Thyroid gland (tissue), 4 donors: ENCODE measurements at regions not wholly inside any gene's neighbourhood (a gene's known extent, or its start where the extent isn't known, plus 50 kb on each side); places are given as distances from the start of the nearest gene placed in this dataset.

Experiments
- POLR2A ChIP-seq, 2 donors: fragments of 450-650 bp; IDR thresholded peaks; one replicate each; pipeline ENCODE4 v1.6.1; 2017; ENCODE audit warnings: antibody characterized with exemption in 2 of 2, mild to moderate bottlenecking in 2 of 2, moderate library complexity in 1 of 2
- TF ChIP-seq, protein P1 (sequence below), 6 experiments: fragments of 200-600 bp in 3 of 6; fragments of 450-650 bp in 3 of 6; sonication (generic) in 3 of 6; IDR thresholded peaks; one replicate each; pipeline ENCODE4 v1.5.1; 2016 to 2019; ENCODE audit warnings: antibody characterized with exemption in 6 of 6, mild to moderate bottlenecking in 2 of 6, inconsistent platforms in 1 of 6, moderate library complexity in 1 of 6

DNA sequence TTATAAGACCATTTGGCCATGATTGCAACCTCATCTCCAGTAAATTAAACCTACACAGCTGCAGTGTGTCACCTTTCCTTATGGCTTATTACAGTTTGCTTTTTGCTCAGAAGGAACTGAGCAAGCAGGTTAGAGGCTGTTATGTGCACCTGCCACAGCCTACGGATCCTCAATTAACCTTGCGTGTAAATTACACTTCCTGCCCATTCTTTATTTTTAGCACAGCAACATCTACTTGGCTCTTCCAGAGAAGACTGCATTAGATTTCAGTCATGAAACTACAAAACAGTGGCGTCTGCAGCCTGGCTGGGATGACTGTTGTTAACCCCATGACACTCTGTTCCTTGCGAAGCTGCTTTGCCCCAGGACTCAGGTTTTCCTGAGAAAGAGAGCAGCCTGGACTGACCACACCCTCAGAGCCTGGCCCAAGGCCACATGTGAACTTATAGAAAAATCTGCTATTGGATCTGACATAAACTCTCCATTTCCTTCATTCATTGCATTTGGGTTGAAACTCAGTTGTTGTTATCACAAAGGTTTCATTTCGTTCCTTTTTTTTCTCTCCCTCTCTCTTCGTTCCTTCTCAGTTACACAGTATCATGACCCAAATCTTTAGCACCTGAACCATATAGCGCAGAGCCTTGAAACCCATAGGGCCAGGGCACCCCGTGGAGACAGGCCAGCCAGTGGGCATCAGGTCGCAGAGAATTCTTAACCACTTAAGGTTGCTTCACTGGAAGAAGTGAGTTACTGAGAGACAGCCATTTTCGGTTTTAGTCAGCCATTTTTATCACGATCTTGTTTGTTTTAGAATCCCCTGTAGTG is 138.6 kb downstream of the PALM2AKAP2 start:
- TF ChIP-seq POLR2A (IDR thresholded peaks at IDR 0.05), result no peak
- TF ChIP-seq, protein P1, sequence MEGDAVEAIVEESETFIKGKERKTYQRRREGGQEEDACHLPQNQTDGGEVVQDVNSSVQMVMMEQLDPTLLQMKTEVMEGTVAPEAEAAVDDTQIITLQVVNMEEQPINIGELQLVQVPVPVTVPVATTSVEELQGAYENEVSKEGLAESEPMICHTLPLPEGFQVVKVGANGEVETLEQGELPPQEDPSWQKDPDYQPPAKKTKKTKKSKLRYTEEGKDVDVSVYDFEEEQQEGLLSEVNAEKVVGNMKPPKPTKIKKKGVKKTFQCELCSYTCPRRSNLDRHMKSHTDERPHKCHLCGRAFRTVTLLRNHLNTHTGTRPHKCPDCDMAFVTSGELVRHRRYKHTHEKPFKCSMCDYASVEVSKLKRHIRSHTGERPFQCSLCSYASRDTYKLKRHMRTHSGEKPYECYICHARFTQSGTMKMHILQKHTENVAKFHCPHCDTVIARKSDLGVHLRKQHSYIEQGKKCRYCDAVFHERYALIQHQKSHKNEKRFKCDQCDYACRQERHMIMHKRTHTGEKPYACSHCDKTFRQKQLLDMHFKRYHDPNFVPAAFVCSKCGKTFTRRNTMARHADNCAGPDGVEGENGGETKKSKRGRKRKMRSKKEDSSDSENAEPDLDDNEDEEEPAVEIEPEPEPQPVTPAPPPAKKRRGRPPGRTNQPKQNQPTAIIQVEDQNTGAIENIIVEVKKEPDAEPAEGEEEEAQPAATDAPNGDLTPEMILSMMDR (IDR thresholded peaks at IDR 0.05), result no peak
